SK-N-SH (cell line): ENCODE measurements at regions not wholly inside any gene's neighbourhood (a gene's known extent, or its start where the extent isn't known, plus 50 kb on each side); places are given as distances from the start of the nearest gene placed in this dataset.

ENCODE experiments used
- CTCF ChIA-PET: fragments of 300-600, 350-600 bp; formaldehyde crosslinking; extraction: SDS; loops from one replicate; lab custom pipeline; 2021; lab: Yijun Ruan, JAX
- POLR2A ChIA-PET: fragments of 350-600 bp; sonication (Branson Sonifier 250); formaldehyde crosslinking; extraction: SDS; loops from one replicate; lab custom pipeline; 2020; ENCODE audit warnings: antibody characterized with exemption, inconsistent platforms; lab: Yijun Ruan, JAX
- DNase-seq: peaks from one replicate; pipeline ENCODE4 v3.0.0; 2012
- H2AFZ ChIP-seq: fragments of 200-600 bp; sonication (generic); 2 replicates; pipeline ENCODE4 v1.8.1; 2016; ENCODE audit warnings: antibody characterized with exemption, mild to moderate bottlenecking, low read depth
- H3F3A ChIP-seq: fragments of 200-600 bp; sonication (generic); replicated peaks from 2 replicates; pipeline ENCODE3; 2016; ENCODE audit warnings: antibody characterized with exemption, mild to moderate bottlenecking; ENCODE audit not compliant: insufficient read depth
- H3K27ac ChIP-seq, 2 experiments: fragments of 200-500 bp in 1 of 2; fragments of 200-600 bp in 1 of 2; sonication (Bioruptor generic) in 1 of 2; sonication (generic), shearing (Covaris generic) in 1 of 2; 2 replicates each; pipeline versions ENCODE4 v1.5.1 to v1.6.1; 2014 to 2016; ENCODE audit warnings: low read depth in 2 of 2, inconsistent platforms in 1 of 2, low read length in 1 of 2, mild to moderate bottlenecking in 1 of 2, mixed read lengths in 1 of 2
- H3K27me3 ChIP-seq: fragments of 200-600 bp; sonication (generic), shearing (Covaris generic); 2 replicates; pipeline ENCODE4 v1.6.1; 2016; ENCODE audit warnings: mixed run types; ENCODE audit not compliant: insufficient read depth
- H3K36me3 ChIP-seq, 2 experiments: fragments of 200-500 bp in 1 of 2; fragments of 200-600 bp in 1 of 2; sonication (Bioruptor generic) in 1 of 2; sonication (generic) in 1 of 2; replicated peaks in 1 of 2; 2 replicates each; pipeline versions ENCODE3 to v1.5.1; 2014 to 2016; ENCODE audit warnings: low read length in 1 of 2, mild to moderate bottlenecking in 1 of 2; ENCODE audit not compliant: insufficient read depth in 2 of 2, control insufficient read depth in 1 of 2
- H3K4me1 ChIP-seq, 2 experiments: fragments of 200-500 bp in 1 of 2; fragments of 200-600 bp in 1 of 2; sonication (Bioruptor generic) in 1 of 2; sonication (generic), shearing (Covaris generic) in 1 of 2; 2 replicates each; pipeline versions ENCODE4 v1.5.1 to v1.6.1; 2014 to 2016; ENCODE audit warnings: low read depth in 1 of 2, low read length in 1 of 2, mixed run types in 1 of 2; ENCODE audit not compliant: insufficient read depth in 2 of 2, control insufficient read depth in 1 of 2
- H3K4me2 ChIP-seq: fragments of 200-600 bp; sonication (generic), shearing (Covaris generic); 2 replicates; pipeline ENCODE4 v1.6.1; 2017; ENCODE audit warnings: mixed run types
- H3K4me3 ChIP-seq, 2 experiments: fragments of 200-500 bp in 1 of 2; fragments of 200-600 bp in 1 of 2; sonication (Bioruptor generic) in 1 of 2; sonication (generic), shearing (Covaris generic) in 1 of 2; 2 replicates each; pipeline versions ENCODE4 v1.5.1 to v1.8.1; 2014 to 2016; ENCODE audit warnings: low read depth in 2 of 2, inconsistent platforms in 1 of 2, low read length in 1 of 2, mild to moderate bottlenecking in 1 of 2, mixed read lengths in 1 of 2, moderate library complexity in 1 of 2
- H3K79me2 ChIP-seq: fragments of 200-600 bp; sonication (generic); 2 replicates; pipeline ENCODE4 v1.8.1; 2017; ENCODE audit warnings: mild to moderate bottlenecking; ENCODE audit not compliant: insufficient read depth
- H3K9ac ChIP-seq: fragments of 200-600 bp; sonication (generic); 2 replicates; pipeline ENCODE4 v1.6.1; 2017; ENCODE audit warnings: mixed run types
- H3K9me2 ChIP-seq: fragments of 200-600 bp; sonication (generic); 2 replicates; pipeline ENCODE4 v1.6.1; 2017; ENCODE audit warnings: mixed run types
- H3K9me3 ChIP-seq: fragments of 200-600 bp; sonication (generic); 2 replicates; pipeline ENCODE4 v1.6.1; 2017; ENCODE audit warnings: mixed run types, mild to moderate bottlenecking, moderate library complexity
- H4K20me1 ChIP-seq: fragments of 200-600 bp; sonication (generic); 2 replicates; pipeline ENCODE4 v1.6.1; 2017; ENCODE audit warnings: mild to moderate bottlenecking, mixed run types; ENCODE audit not compliant: insufficient read depth
- CHD2 ChIP-seq: fragments of 150-350 bp; IDR thresholded peaks from 2 replicates; pipeline ENCODE4 v1.6.1; 2018; ENCODE audit warnings: low read length; ENCODE audit not compliant: partially characterized antibody
- ELF1 ChIP-seq: IDR thresholded peaks from 2 replicates; pipeline ENCODE4 v1.4.0; 2012
- EZH2phosphoT487 ChIP-seq: fragments of 200-600 bp; sonication (generic); IDR thresholded peaks from 2 replicates; pipeline ENCODE4 v1.6.1; 2017; ENCODE audit warnings: low read depth, mixed run types, mild to moderate bottlenecking, antibody characterized with exemption, moderate library complexity, borderline replicate concordance
- GATA2 ChIP-seq: sonication (generic); formaldehyde crosslinking; IDR thresholded peaks from 2 replicates; pipeline ENCODE4 v1.5.0; 2020; ENCODE audit warnings: mild to moderate bottlenecking, missing genetic modification reagents
- JUND ChIP-seq: IDR thresholded peaks from 2 replicates; pipeline ENCODE4 v1.4.0; 2012
- MAX ChIP-seq: IDR thresholded peaks from 2 replicates; pipeline ENCODE4 v1.4.0; 2012; ENCODE audit warnings: low read depth
- MEF2A ChIP-seq: IDR thresholded peaks from 2 replicates; pipeline ENCODE4 v1.4.0; 2012; ENCODE audit warnings: low read depth, borderline replicate concordance
- POLR2AphosphoS5 ChIP-seq: IDR thresholded peaks from 2 replicates; pipeline ENCODE4 v1.6.1; 2012; ENCODE audit warnings: low read depth, low read length
- RAD21 ChIP-seq: IDR thresholded peaks from 2 replicates; pipeline ENCODE4 v1.6.1; 2012; ENCODE audit warnings: mild to moderate bottlenecking, low read length
- RCOR1 ChIP-seq: fragments of 150-350 bp; IDR thresholded peaks from 2 replicates; pipeline ENCODE4 v1.6.1; 2017; ENCODE audit warnings: antibody characterized with exemption, low read length
- REST ChIP-seq: IDR thresholded peaks from 2 replicates; pipeline ENCODE4 v1.6.1; 2012; ENCODE audit warnings: mild to moderate bottlenecking, low read depth, low read length, moderate library complexity
- SMC3 ChIP-seq: IDR thresholded peaks from 2 replicates; pipeline ENCODE4 v1.6.1; 2012; ENCODE audit warnings: low read depth, low read length, improper control_type of control experiment
- TAF1 ChIP-seq: IDR thresholded peaks from 2 replicates; pipeline ENCODE4 v1.6.1; 2012; ENCODE audit warnings: low read depth, mild to moderate bottlenecking, low read length, moderate library complexity, borderline replicate concordance
- USF2 ChIP-seq: fragments of 150-350 bp; IDR thresholded peaks from 2 replicates; pipeline ENCODE4 v1.6.1; 2017; ENCODE audit warnings: antibody characterized with exemption, low read length, low read depth, borderline replicate concordance
- ZBTB33 ChIP-seq: IDR thresholded peaks from 2 replicates; pipeline ENCODE4 v1.4.0; 2012; ENCODE audit warnings: low read depth, borderline replicate concordance
- WGBS: methylation state at CpG from one replicate; pipeline ENCODE4 v1.1.6; 2017; ENCODE audit warnings: low lambda C conversion rate; 5-methylcytosine and 5-hydroxymethylcytosine counted together

- no peaks in the 10 kb centered on the region for H3K79me2 ChIP-seq
- POLR2A ChIA-PET = no interaction called here
Observed at GRCh38 chr3:81097889-81098288, 663.6 kb downstream of the GBE1 start.

GRCh38 chr3:81095956-81096355, 665.5 kb downstream of the GBE1 start:
- H3K79me2 ChIP-seq = no peaks in the 10 kb centered on the region
- no peak overlapping the region for H2AFZ ChIP-seq
- no peak overlapping the region for H3K9ac ChIP-seq
- H3K27ac ChIP-seq = no peak overlapping the region
- H3K36me3 ChIP-seq = no peaks in the 10 kb centered on the region
- H4K20me1 ChIP-seq = no peaks in the 10 kb centered on the region
- no peaks in the 10 kb centered on the region for H3K4me1 ChIP-seq
- H3K4me3 ChIP-seq = no peak overlapping the region
- CTCF ChIA-PET = interaction anchor here (1.1 to 1.2 kb wide), 2 partner anchors 9 to 94 kb away, joined by 3 to 4 read pairs; no protein-coding TSS in a partner anchor
- no peaks in the 10 kb centered on the region for H3F3A ChIP-seq
- no peaks in the 10 kb centered on the region for H3K9me2 ChIP-seq
- no peaks in the 10 kb centered on the region for H3K9me3 ChIP-seq
- no peak overlapping the region for H3K4me2 ChIP-seq
- WGBS = 57% methylated on average over 5 of the region's 5 CpGs
- POLR2A ChIA-PET = no interaction called here
- no peaks in the 10 kb centered on the region for H3K27me3 ChIP-seq
- DNase-seq = no peak
- TF ChIP-seq MAX (no peak), MEF2A (no peak), RCOR1 (no peak), USF2 (no peak), SMC3 (no peak), TAF1 (no peak), POLR2AphosphoS5 (no peak), JUND (no peak), GATA2 (no peak), CHD2 (no peak), RAD21 (no peak), ELF1 (no peak)

More at GRCh38 chr3:81097889-81098288, 663.6 kb downstream of the GBE1 start:
- no peaks in the 10 kb centered on the region for H3F3A ChIP-seq
- no peak overlapping the region for H3K4me3 ChIP-seq
- H3K36me3 ChIP-seq = no peaks in the 10 kb centered on the region
- CTCF ChIA-PET = no interaction called here
- H3K4me2 ChIP-seq = no peak overlapping the region
- no peaks in the 10 kb centered on the region for H3K27me3 ChIP-seq
- H3K4me1 ChIP-seq = no peaks in the 10 kb centered on the region
- H3K27ac ChIP-seq = no peak overlapping the region
- no peaks in the 10 kb centered on the region for H3K9me3 ChIP-seq
- WGBS = 71% methylated on average over 1 of the region's 1 CpG
- no peak overlapping the region for H3K9ac ChIP-seq
- H2AFZ ChIP-seq = no peak overlapping the region
- no peaks in the 10 kb centered on the region for H3K9me2 ChIP-seq
- TF ChIP-seq REST (no peak), ZBTB33 (no peak), ELF1 (no peak), EZH2phosphoT487 (no peak)
- TF ChIP-seq, all 33 proteins: peak for 0
- no peaks in the 10 kb centered on the region for H4K20me1 ChIP-seq
- DNase-seq = no peak
